K562 (cell line): ENCODE measurements at regions not wholly inside any gene's neighbourhood (a gene's known extent, or its start where the extent isn't known, plus 50 kb on each side); places are given as distances from the start of the nearest gene placed in this dataset.

Experiments used
- ATAC-seq: fragments of 200-7000 bp; cut with Tn5 transposase; 3 replicates; pipeline ENCODE4 v1.9.1; 2020; ENCODE audit warnings: moderate library complexity
- BruUV-seq: library from RNA; stranded (reverse); fragments of 400-500 nt; replicated peaks from 2 replicates; lab custom pipeline; 2021; lab: Mats Ljungman, UMichigan
- CTCF ChIA-PET: fragments of 300-600 bp; formaldehyde crosslinking; extraction: SDS; loops from one replicate; lab custom pipeline; 2021; ENCODE audit warnings: low intra/inter-chr PET ratio; lab: Yijun Ruan, JAX
- POLR2A ChIA-PET: fragments of 300-600, 350-650 bp; sonication (Branson Sonifier 250); formaldehyde crosslinking; extraction: SDS; loops from one replicate; lab custom pipeline; 2021; ENCODE audit warnings: antibody characterized with exemption, inconsistent platforms; lab: Yijun Ruan, JAX
- DNase-seq, 4 experiments: peaks; one replicate each; pipeline versions ENCODE4 v3.0.0 to v3.0.0-alpha.2; 2011 to 2018; ENCODE audit warnings: low spot score in 3 of 4, mixed read lengths in 3 of 4; ENCODE audit errors: extremely low read depth in 1 of 4
- FAIRE-seq: peaks from 2 replicates; lab custom pipeline; 2011; peaks lifted over from hg19 to GRCh38; lab: Jason Lieb, UNC
- H2AFZ ChIP-seq: 2 replicates; pipeline ENCODE4 v1.6.0; 2011; ENCODE audit warnings: low read depth, low read length, control low read depth, inconsistent platforms
- H3K27ac ChIP-seq: fragments of 200-600 bp; 3 replicates; pipeline ENCODE4 v1.8.0; 2011; ENCODE audit warnings: low read depth, mild to moderate bottlenecking, control low read depth, inconsistent platforms, low read length, moderate library complexity, mixed read lengths; ENCODE audit errors: extremely low read depth
- H3K27me3 ChIP-seq, 2 experiments: fragments of 300-600 bp in 1 of 2; 2 replicates in 1 of 2; 3 replicates in 1 of 2; pipeline versions ENCODE4 v1.6.0 to v1.8.0; 2011; ENCODE audit warnings: inconsistent platforms in 2 of 2, low read length in 2 of 2, mild to moderate bottlenecking in 1 of 2, mixed read lengths in 1 of 2, moderate library complexity in 1 of 2; ENCODE audit not compliant: control insufficient read depth in 2 of 2, insufficient read depth in 2 of 2
- H3K36me3 ChIP-seq: fragments of 300-600 bp; 3 replicates; pipeline ENCODE4 v1.8.0; 2011; ENCODE audit warnings: mild to moderate bottlenecking, low read length, inconsistent platforms; ENCODE audit not compliant: control insufficient read depth, insufficient read depth
- H3K4me1 ChIP-seq, 2 experiments: fragments of 200-600 bp in 1 of 2; replicated peaks in 1 of 2; 2 replicates in 1 of 2; 3 replicates in 1 of 2; pipeline versions ENCODE4 v1.5.1 to v1.8.0; 2011; ENCODE audit warnings: inconsistent platforms in 2 of 2, low read length in 2 of 2, mild to moderate bottlenecking in 1 of 2, mixed read lengths in 1 of 2, moderate library complexity in 1 of 2; ENCODE audit not compliant: control insufficient read depth in 2 of 2, insufficient read depth in 2 of 2
- H3K4me2 ChIP-seq: 2 replicates; pipeline ENCODE4 v1.6.1; 2011; ENCODE audit warnings: low read length, control low read depth, inconsistent platforms, mixed read lengths; ENCODE audit not compliant: insufficient read depth
- H3K4me3 ChIP-seq: fragments of 200-600 bp; sonication (generic), shearing (Covaris generic); 2 replicates; pipeline ENCODE4 v1.5.1; 2016; ENCODE audit warnings: control low read depth, inconsistent platforms
- H3K79me2 ChIP-seq: fragments of 200-600 bp; 3 replicates; pipeline ENCODE4 v1.8.0; 2011; ENCODE audit warnings: low read length, inconsistent platforms; ENCODE audit not compliant: control insufficient read depth, insufficient read depth
- H3K9ac ChIP-seq, 2 experiments: 2 replicates each; pipeline versions ENCODE4 v1.6.0 to v1.6.1; 2011; ENCODE audit warnings: low read depth in 2 of 2, low read length in 2 of 2, control low read depth in 1 of 2, inconsistent platforms in 1 of 2, mild to moderate bottlenecking in 1 of 2, mixed read lengths in 1 of 2; ENCODE audit not compliant: insufficient read depth in 1 of 2
- H3K9me1 ChIP-seq: one replicate; pipeline ENCODE4 v1.6.0; 2011; ENCODE audit warnings: inconsistent platforms, mild to moderate bottlenecking, low read length, moderate library complexity; ENCODE audit not compliant: control insufficient read depth, insufficient read depth
- H3K9me3 ChIP-seq: replicated peaks from 2 replicates; pipeline ENCODE4 v1.5.1; 2011; ENCODE audit warnings: low read depth, low read length, inconsistent platforms; ENCODE audit not compliant: control insufficient read depth, insufficient read depth
- H4K20me1 ChIP-seq: replicated peaks from 2 replicates; pipeline ENCODE4 v1.6.1; 2011; ENCODE audit warnings: low read length, inconsistent platforms, mixed read lengths; ENCODE audit not compliant: control insufficient read depth, insufficient read depth
- BACH1 ChIP-seq: fragments of 200-800 bp; sonication (Bioruptor generic); IDR thresholded peaks from 2 replicates; pipeline ENCODE4 v1.6.1; 2016; ENCODE audit warnings: missing genetic modification characterization, missing compliant biosample characterization
- CBFA2T3 ChIP-seq: fragments of 450-650 bp; IDR thresholded peaks from 2 replicates; pipeline ENCODE4 v1.6.1; 2017
- CCAR2 ChIP-seq: fragments of 200-400 bp; formaldehyde crosslinking; IDR thresholded peaks from 2 replicates; pipeline ENCODE4 v1.6.1; 2017; ENCODE audit warnings: mild to moderate bottlenecking, low read depth, low read length
- HDAC2 ChIP-seq: fragments of 450-650 bp; IDR thresholded peaks from 2 replicates; pipeline ENCODE4 v1.6.1; 2016; ENCODE audit warnings: mild to moderate bottlenecking
- HDGF ChIP-seq: fragments of 450-650 bp; IDR thresholded peaks from 2 replicates; pipeline ENCODE4 v1.6.1; 2016
- HMBOX1 ChIP-seq: sonication (generic); IDR thresholded peaks from 2 replicates; pipeline ENCODE4 v1.6.1; 2016
- JUND ChIP-seq, 2 experiments: IDR thresholded peaks; 2 replicates in 1 of 2; 3 replicates in 1 of 2; pipeline ENCODE4 v1.6.1; 2011; ENCODE audit warnings: borderline replicate concordance in 2 of 2, low read depth in 2 of 2, low read length in 2 of 2, improper control_type of control experiment in 1 of 2, missing biosample characterization in 1 of 2, missing genetic modification characterization in 1 of 2, missing genetic modification reagents in 1 of 2
- TAL1 ChIP-seq: fragments of 450-650 bp; IDR thresholded peaks from 2 replicates; pipeline ENCODE4 v1.6.1; 2016; ENCODE audit warnings: mild to moderate bottlenecking
- ZBTB7A ChIP-seq: IDR thresholded peaks from 2 replicates; pipeline ENCODE4 v1.6.1; 2011; ENCODE audit warnings: low read depth, mild to moderate bottlenecking, low read length, moderate library complexity, borderline replicate concordance; ENCODE audit not compliant: control insufficient read depth
- ZNF212 ChIP-seq: fragments of 450-650 bp; formaldehyde crosslinking; IDR thresholded peaks from 2 replicates; pipeline ENCODE4 v1.4.0; 2020; ENCODE audit warnings: mild to moderate bottlenecking
- ZNF79 ChIP-seq: fragments of 250-450 bp; sonication (Bioruptor Pico); IDR thresholded peaks from 2 replicates; pipeline ENCODE4 v1.4.0; 2020; ENCODE audit warnings: low read depth, mild to moderate bottlenecking, moderate library complexity
- WGBS: fragments of 100-300 bp; shearing (Covaris generic); methylation state at CpG from one replicate; pipeline ENCODE4 v1.1.6; 2016; ENCODE audit warnings: low coverage, mixed read lengths; ENCODE audit not compliant: insufficient coverage; ENCODE audit errors: missing lambda C conversion rate; 5-methylcytosine and 5-hydroxymethylcytosine counted together
- in situ Hi-C: fragments of 300-500 bp; cut with MboI; formaldehyde crosslinking; loops from 4 replicates; pipeline ENCODE4 v1.15.0; 2018; ENCODE audit warnings: inconsistent platforms, mixed read lengths
- intact Hi-C: fragments of 100-400 bp; cut with micrococcal nuclease; formaldehyde crosslinking; loops from 2 replicates; pipeline ENCODE4 v1.14.2; 2022
- TF ChIP-seq, protein P1 (sequence below): fragments of 450-650 bp; IDR thresholded peaks from 2 replicates; pipeline ENCODE4 v1.6.1; 2018; ENCODE audit warnings: mild to moderate bottlenecking, low read depth; ENCODE audit not compliant: partially characterized antibody
- TF ChIP-seq, protein P2 (sequence below): fragments of 250-450 bp; sonication (Bioruptor Pico); IDR thresholded peaks from 2 replicates; pipeline ENCODE4 v1.8.0; 2021; ENCODE audit warnings: borderline replicate concordance, mild to moderate bottlenecking, moderate library complexity; ENCODE audit not compliant: poor library complexity, severe bottlenecking
- TF ChIP-seq, protein P3 (sequence below): fragments of 250-450 bp; sonication (Bioruptor Pico); IDR thresholded peaks from 2 replicates; pipeline ENCODE4 v1.4.0; 2020; ENCODE audit warnings: borderline replicate concordance

- Histone ChIP-seq H3K4me3 (no peak overlapping the region), H3K4me1 (no peaks in the 10 kb centered on the region), H3K27ac (no peak overlapping the region), H3K27me3 (no peaks in the 10 kb centered on the region), H3K9me1 (no peaks in the 10 kb centered on the region), H4K20me1 (no peaks in the 10 kb centered on the region), H3K9me3 (no peaks in the 10 kb centered on the region), H3K79me2 (no peaks in the 10 kb centered on the region), H3K36me3 (no peaks in the 10 kb centered on the region), H2AFZ (no peak overlapping the region), H3K9ac (no peak overlapping the region), H3K4me2 (no peak overlapping the region)
- POLR2A ChIA-PET = no interaction called here
- CTCF ChIA-PET = no interaction called here
- in situ Hi-C loops (no loop called here), intact Hi-C loops (no loop called here)
- BruUV-seq = no TSS peak
- TF ChIP-seq ZBTB7A = no peak
- TF ChIP-seq ZNF79 (CRISPR knock-in tag) = no peak
- no peak for TF ChIP-seq JUND (IDR thresholded peaks at IDR 0.05; ENCODE audit: borderline replicate concordance, low read depth, low read length)
- no peak for TF ChIP-seq JUND (tag; IDR thresholded peaks at IDR 0.05; ENCODE audit: borderline replicate concordance, low read depth, low read length)
- TF ChIP-seq HDAC2 = no peak
- no peak for TF ChIP-seq BACH1 (tag)
- TF ChIP-seq, protein P1, sequence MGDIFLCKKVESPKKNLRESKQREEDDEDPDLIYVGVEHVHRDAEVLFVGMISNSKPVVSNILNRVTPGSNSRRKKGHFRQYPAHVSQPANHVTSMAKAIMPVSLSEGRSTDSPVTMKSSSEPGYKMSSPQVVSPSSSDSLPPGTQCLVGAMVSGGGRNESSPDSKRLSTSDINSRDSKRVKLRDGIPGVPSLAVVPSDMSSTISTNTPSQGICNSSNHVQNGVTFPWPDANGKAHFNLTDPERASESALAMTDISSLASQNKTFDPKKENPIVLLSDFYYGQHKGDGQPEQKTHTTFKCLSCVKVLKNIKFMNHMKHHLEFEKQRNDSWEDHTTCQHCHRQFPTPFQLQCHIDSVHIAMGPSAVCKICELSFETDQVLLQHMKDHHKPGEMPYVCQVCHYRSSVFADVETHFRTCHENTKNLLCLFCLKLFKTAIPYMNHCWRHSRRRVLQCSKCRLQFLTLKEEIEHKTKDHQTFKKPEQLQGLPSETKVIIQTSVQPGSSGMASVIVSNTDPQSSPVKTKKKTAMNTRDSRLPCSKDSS = no peak
- TF ChIP-seq CCAR2 = no peak
- TF ChIP-seq, protein P2, sequence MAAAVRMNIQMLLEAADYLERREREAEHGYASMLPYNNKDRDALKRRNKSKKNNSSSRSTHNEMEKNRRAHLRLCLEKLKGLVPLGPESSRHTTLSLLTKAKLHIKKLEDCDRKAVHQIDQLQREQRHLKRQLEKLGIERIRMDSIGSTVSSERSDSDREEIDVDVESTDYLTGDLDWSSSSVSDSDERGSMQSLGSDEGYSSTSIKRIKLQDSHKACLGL (CRISPR knock-in tag) = no peak
- TF ChIP-seq, protein P3, sequence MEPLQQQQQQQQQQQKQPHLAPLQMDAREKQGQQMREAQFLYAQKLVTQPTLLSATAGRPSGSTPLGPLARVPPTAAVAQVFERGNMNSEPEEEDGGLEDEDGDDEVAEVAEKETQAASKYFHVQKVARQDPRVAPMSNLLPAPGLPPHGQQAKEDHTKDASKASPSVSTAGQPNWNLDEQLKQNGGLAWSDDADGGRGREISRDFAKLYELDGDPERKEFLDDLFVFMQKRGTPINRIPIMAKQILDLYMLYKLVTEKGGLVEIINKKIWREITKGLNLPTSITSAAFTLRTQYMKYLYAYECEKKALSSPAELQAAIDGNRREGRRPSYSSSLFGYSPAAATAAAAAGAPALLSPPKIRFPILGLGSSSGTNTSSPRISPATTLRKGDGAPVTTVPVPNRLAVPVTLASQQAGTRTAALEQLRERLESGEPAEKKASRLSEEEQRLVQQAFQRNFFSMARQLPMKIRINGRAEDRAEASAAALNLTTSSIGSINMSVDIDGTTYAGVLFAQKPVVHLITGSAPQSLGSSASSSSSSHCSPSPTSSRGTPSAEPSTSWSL = no peak
- TF ChIP-seq CBFA2T3 = no peak
- TF ChIP-seq ZNF212 (CRISPR knock-in tag) = no peak
- no peak for TF ChIP-seq HMBOX1
- TF ChIP-seq TAL1 = no peak
- no peak for TF ChIP-seq HDGF
- ATAC-seq (no peak), DNase-seq (no peak), FAIRE-seq (no peak)
- 4% methylated on average over 4 of the region's 4 CpGs for WGBS
Measured at GRCh38 chr14:98684468-98684867, 587.5 kb downstream of the BCL11B start.
